ENCODE measurements at regions not wholly inside any gene's neighbourhood (a gene's known extent, or its start where the extent isn't known, plus 50 kb on each side); places are given as distances from the start of the nearest gene placed in this dataset.
A peak's percentile ranks its signal among the peaks of the same experiment; 100 is the strongest.

DNA sequence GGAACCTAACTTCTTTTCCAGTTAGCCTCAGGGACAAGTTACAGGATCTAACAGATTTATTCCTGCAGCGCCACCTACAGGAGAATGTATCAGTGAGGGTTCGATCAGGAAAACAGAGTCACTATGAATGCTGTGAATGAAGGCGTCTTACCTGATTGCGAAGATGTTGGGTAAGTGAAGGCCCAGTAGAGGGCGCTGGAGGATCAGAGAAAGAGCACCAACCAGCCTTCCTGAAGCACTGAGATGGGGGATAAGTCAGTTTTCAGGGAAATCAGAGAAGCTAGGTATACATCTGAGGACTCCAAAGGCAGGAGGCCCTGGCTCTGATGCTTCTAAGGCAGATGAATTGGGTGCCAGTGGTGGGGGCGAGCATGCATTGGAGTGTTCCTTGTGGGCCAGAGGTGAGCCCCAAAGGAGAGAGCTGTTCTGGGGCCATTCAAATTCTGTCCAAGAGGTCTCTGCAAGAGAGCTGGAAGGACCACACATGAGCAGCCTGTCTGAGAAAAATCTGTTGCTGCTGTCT lies 169.9 kb upstream of the AADAT start:
- no peak for TF ChIP-seq SPI1 (IDR thresholded peaks at IDR 0.05; ENCODE audit: borderline replicate concordance, low read depth)
- TF ChIP-seq, protein P1, sequence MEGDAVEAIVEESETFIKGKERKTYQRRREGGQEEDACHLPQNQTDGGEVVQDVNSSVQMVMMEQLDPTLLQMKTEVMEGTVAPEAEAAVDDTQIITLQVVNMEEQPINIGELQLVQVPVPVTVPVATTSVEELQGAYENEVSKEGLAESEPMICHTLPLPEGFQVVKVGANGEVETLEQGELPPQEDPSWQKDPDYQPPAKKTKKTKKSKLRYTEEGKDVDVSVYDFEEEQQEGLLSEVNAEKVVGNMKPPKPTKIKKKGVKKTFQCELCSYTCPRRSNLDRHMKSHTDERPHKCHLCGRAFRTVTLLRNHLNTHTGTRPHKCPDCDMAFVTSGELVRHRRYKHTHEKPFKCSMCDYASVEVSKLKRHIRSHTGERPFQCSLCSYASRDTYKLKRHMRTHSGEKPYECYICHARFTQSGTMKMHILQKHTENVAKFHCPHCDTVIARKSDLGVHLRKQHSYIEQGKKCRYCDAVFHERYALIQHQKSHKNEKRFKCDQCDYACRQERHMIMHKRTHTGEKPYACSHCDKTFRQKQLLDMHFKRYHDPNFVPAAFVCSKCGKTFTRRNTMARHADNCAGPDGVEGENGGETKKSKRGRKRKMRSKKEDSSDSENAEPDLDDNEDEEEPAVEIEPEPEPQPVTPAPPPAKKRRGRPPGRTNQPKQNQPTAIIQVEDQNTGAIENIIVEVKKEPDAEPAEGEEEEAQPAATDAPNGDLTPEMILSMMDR (IDR thresholded peaks at IDR 0.05; ENCODE audit: insufficient read depth, low read length), result peak; percentile 80
- no peaks in the 10 kb centered on the region for H3K27me3 ChIP-seq (ENCODE audit: insufficient read depth, poor library complexity, severe bottlenecking)
- DNase-seq (ENCODE audit: low read depth in 1 of 2, low spot score in 1 of 2), result peak; percentile 52 to 87
- H3K4me3 ChIP-seq (replicated peaks; ENCODE audit: insufficient read depth, low read length), result no peak overlapping the region
- H3K27ac ChIP-seq (replicated peaks), result no peak overlapping the region

DNA sequence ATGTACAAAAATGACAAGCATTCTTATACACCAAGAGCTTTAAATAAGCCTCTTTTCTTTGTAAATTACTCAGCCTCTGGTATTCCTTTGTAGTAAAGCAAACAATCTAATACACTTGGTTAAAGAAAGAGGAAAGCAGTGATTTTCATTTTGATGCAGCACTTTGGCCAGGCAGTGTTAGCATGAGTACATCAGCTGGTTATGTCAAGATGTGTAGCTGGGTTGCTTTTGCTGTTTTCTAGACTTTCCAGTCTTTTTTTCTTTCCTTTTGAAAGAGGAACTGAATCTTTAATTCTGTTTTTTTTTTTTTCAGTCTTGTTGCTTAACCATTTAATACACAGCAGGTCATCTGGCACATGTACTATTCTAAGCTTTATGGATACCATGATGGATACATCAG lies 167.1 kb upstream of the AADAT start:
- Histone ChIP-seq H3K4me3 (replicated peaks; ENCODE audit: insufficient read depth, low read length) (no peak overlapping the region), H3K27ac (replicated peaks) (no peak overlapping the region), H3K27me3 (ENCODE audit: insufficient read depth, poor library complexity, severe bottlenecking) (no peaks in the 10 kb centered on the region)
- no peak for DNase-seq (ENCODE audit: low read depth in 1 of 2, low spot score in 1 of 2)
- no peak for TF ChIP-seq GABPA (IDR thresholded peaks at IDR 0.05; ENCODE audit: low read depth)
- TF ChIP-seq, protein P2, sequence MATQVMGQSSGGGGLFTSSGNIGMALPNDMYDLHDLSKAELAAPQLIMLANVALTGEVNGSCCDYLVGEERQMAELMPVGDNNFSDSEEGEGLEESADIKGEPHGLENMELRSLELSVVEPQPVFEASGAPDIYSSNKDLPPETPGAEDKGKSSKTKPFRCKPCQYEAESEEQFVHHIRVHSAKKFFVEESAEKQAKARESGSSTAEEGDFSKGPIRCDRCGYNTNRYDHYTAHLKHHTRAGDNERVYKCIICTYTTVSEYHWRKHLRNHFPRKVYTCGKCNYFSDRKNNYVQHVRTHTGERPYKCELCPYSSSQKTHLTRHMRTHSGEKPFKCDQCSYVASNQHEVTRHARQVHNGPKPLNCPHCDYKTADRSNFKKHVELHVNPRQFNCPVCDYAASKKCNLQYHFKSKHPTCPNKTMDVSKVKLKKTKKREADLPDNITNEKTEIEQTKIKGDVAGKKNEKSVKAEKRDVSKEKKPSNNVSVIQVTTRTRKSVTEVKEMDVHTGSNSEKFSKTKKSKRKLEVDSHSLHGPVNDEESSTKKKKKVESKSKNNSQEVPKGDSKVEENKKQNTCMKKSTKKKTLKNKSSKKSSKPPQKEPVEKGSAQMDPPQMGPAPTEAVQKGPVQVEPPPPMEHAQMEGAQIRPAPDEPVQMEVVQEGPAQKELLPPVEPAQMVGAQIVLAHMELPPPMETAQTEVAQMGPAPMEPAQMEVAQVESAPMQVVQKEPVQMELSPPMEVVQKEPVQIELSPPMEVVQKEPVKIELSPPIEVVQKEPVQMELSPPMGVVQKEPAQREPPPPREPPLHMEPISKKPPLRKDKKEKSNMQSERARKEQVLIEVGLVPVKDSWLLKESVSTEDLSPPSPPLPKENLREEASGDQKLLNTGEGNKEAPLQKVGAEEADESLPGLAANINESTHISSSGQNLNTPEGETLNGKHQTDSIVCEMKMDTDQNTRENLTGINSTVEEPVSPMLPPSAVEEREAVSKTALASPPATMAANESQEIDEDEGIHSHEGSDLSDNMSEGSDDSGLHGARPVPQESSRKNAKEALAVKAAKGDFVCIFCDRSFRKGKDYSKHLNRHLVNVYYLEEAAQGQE (IDR thresholded peaks at IDR 0.05; ENCODE audit: insufficient replicate concordance, low read depth), result no peak
- TF ChIP-seq POLR2AphosphoS5 (IDR thresholded peaks at IDR 0.05; ENCODE audit: low read depth), result no peak
- TF ChIP-seq SPI1 (IDR thresholded peaks at IDR 0.05; ENCODE audit: borderline replicate concordance, low read depth), result peak; percentile 45; the same call in 1 of the 2 replicates
- TF ChIP-seq, protein P1 (IDR thresholded peaks at IDR 0.05; ENCODE audit: insufficient read depth, low read length), result no peak

DNA sequence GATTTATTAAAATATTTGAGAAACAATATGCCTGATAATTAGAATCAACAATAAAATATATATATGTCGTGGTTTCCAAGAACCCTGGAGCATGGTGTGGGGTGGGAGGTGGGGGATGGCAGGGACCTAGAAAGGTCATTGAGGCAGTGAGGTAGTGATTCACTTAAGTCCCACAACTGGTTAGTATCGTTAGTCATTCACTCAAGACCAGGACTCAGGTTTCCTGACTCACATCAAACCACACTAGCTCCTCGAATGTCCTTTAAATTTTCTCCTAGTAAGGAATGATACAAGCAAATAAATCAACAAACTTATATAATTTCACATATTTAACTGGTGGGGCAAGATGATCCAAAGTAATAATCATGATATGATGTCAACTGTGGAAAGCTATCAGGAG lies 158.8 kb upstream of the AADAT start:
- Histone ChIP-seq H3K4me3 (replicated peaks; ENCODE audit: insufficient read depth, low read length) (no peak overlapping the region), H3K27me3 (ENCODE audit: insufficient read depth, poor library complexity, severe bottlenecking) (no peaks in the 10 kb centered on the region), H3K27ac (replicated peaks) (no peak overlapping the region)
- no peak for DNase-seq (ENCODE audit: low read depth in 1 of 2, low spot score in 1 of 2)
- no peak for TF ChIP-seq POLR2AphosphoS5 (IDR thresholded peaks at IDR 0.05; ENCODE audit: low read depth)
- no peak for TF ChIP-seq SPI1 (IDR thresholded peaks at IDR 0.05; ENCODE audit: borderline replicate concordance, low read depth)
- no peak for TF ChIP-seq GABPA (IDR thresholded peaks at IDR 0.05; ENCODE audit: low read depth)
- TF ChIP-seq, protein P1 (IDR thresholded peaks at IDR 0.05; ENCODE audit: insufficient read depth, low read length), result no peak
- TF ChIP-seq, protein P2 (IDR thresholded peaks at IDR 0.05; ENCODE audit: insufficient replicate concordance, low read depth), result no peak

DNA sequence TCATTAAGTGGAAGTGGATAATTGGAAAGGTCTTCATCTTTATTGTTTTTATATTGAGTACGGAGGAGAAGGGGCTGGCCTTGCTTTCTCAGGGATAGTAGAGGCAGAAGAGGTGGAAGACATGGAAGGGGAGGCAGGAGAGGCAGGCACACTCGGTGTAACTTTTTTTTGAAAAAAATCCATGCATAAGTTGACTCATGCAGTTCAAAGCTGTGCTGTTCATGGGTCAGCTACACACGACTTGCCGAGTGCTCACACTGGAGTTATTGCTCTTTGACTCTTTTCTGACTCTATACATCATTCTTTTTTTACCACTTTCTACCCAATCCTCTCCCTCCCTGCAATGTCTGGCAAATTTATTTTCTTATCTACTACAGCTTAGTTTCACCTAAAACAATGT lies 158.3 kb upstream of the AADAT start:
- Histone ChIP-seq H3K27ac (replicated peaks) (no peak overlapping the region), H3K4me3 (replicated peaks; ENCODE audit: insufficient read depth, low read length) (no peak overlapping the region)
- DNase-seq (ENCODE audit: low read depth in 1 of 2, low spot score in 1 of 2), result no peak

More for the DNA sequence above, 158.3 kb upstream of the AADAT start:
- TF ChIP-seq POLR2AphosphoS5 (IDR thresholded peaks at IDR 0.05; ENCODE audit: low read depth), result no peak
- H3K27me3 ChIP-seq (ENCODE audit: insufficient read depth, poor library complexity, severe bottlenecking), result no peaks in the 10 kb centered on the region

All from HL-60 (cell line).